ENCODE measurements at regions not wholly inside any gene's neighbourhood (a gene's known extent, or its start where the extent isn't known, plus 50 kb on each side); places are given as distances from the start of the nearest gene placed in this dataset.

- no peak overlapping the region for H3K4me3 ChIP-seq
- peaks cover 0 to 7% (median 0%) of the 10 kb centered on the region in 12 donors for H3K4me1 ChIP-seq
- DNase-seq = no peak
- no peaks in the 10 kb centered on the region for H3K27me3 ChIP-seq
- TF ChIP-seq, protein P1, sequence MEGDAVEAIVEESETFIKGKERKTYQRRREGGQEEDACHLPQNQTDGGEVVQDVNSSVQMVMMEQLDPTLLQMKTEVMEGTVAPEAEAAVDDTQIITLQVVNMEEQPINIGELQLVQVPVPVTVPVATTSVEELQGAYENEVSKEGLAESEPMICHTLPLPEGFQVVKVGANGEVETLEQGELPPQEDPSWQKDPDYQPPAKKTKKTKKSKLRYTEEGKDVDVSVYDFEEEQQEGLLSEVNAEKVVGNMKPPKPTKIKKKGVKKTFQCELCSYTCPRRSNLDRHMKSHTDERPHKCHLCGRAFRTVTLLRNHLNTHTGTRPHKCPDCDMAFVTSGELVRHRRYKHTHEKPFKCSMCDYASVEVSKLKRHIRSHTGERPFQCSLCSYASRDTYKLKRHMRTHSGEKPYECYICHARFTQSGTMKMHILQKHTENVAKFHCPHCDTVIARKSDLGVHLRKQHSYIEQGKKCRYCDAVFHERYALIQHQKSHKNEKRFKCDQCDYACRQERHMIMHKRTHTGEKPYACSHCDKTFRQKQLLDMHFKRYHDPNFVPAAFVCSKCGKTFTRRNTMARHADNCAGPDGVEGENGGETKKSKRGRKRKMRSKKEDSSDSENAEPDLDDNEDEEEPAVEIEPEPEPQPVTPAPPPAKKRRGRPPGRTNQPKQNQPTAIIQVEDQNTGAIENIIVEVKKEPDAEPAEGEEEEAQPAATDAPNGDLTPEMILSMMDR (IDR thresholded peaks at IDR 0.05) = no peak
- no peak for TF ChIP-seq POLR2A (IDR thresholded peaks at IDR 0.05)
- 51 to 61% (median 53%) methylated on average over 4 of the region's 4 CpGs for WGBS, 4 donors
- H3K27ac ChIP-seq = no peak overlapping the region
- no peaks in the 10 kb centered on the region for H3K36me3 ChIP-seq
- no peak for ATAC-seq
- intact Hi-C loops (cut with DNase I) = no loop called here
- H3K9me3 ChIP-seq = no peaks in the 10 kb centered on the region
Measured at GRCh38 chr10:53009961-53010907, 237.7 kb upstream of the MBL2 start.

DNA sequence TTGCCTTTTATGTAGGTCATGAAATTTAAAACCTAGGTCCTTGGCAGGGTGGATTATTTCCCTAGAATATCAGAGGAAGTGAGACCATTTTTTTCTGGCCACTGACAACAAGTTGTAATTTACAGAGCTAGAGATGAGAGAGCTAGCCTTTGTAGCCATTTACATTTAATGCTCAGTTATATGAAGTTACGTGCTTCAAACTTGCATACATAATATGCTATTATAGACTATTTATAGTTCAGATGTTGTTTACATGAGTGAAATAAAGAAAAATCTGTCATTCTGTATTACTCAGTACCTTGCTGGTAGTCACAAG is 234.9 kb upstream of the MBL2 start:
- Histone ChIP-seq H3K27ac (no peak overlapping the region), H3K4me1 (peaks cover 0 to 2% (median 0%) of the 10 kb centered on the region in 12 donors), H3K9me3 (no peaks in the 10 kb centered on the region), H3K27me3 (no peaks in the 10 kb centered on the region), H3K4me3 (no peak overlapping the region), H3K36me3 (no peaks in the 10 kb centered on the region)
- WGBS, 4 donors = 88 to 93% (median 92%) methylated on average over 1 of the region's 1 CpG
- no peak for TF ChIP-seq POLR2A (IDR thresholded peaks at IDR 0.05)
- TF ChIP-seq, protein P1 (IDR thresholded peaks at IDR 0.05) = no peak
- no peak for DNase-seq
- intact Hi-C loops (cut with DNase I) = no loop called here
- ATAC-seq = no peak

- H3K27me3 ChIP-seq = no peaks in the 10 kb centered on the region
- H3K27ac ChIP-seq = no peak overlapping the region
- H3K9me3 ChIP-seq = no peaks in the 10 kb centered on the region
- no peak for TF ChIP-seq POLR2A (IDR thresholded peaks at IDR 0.05)
- TF ChIP-seq, protein P1 (IDR thresholded peaks at IDR 0.05) = no peak
- WGBS, 4 donors = 87 to 90% (median 88%) methylated on average over 1 of the region's 1 CpG
- no peak for ATAC-seq
- H3K4me3 ChIP-seq = no peak overlapping the region
- intact Hi-C loops (cut with DNase I) = no loop called here
- no peak for DNase-seq
- no peaks in the 10 kb centered on the region for H3K36me3 ChIP-seq
- H3K4me1 ChIP-seq = no peaks in the 10 kb centered on the region
Measured at GRCh38 chr10:53006663-53007526, 234.3 kb upstream of the MBL2 start.

All from heart left ventricle (tissue), 16 donors.